Left lung (tissue), 4 donors: ENCODE measurements at regions not wholly inside any gene's neighbourhood (a gene's known extent, or its start where the extent isn't known, plus 50 kb on each side); places are given as distances from the start of the nearest gene placed in this dataset.

Experiments
- ATAC-seq: fragments of 200-7000 bp; cut with Tn5 transposase; one replicate; pipeline ENCODE4 v1.9.1; 2020; ENCODE audit warnings: moderate library complexity
- DNase-seq, 4 donors: peaks; one replicate each; pipeline ENCODE4 v3.0.0-alpha.2; 2013 to 2020
- H3K27ac ChIP-seq, 2 donors: fragments of 200-600 bp; sonication (generic) in 1 of 2; one replicate each; pipeline versions ENCODE4 v1.5.0 to v1.8.0; 2020 to 2021
- H3K27me3 ChIP-seq, 2 donors: fragments of 200-600 bp; sonication (generic) in 1 of 2; one replicate each; pipeline versions ENCODE4 v1.5.0 to v1.8.0; 2020 to 2021
- H3K36me3 ChIP-seq, 2 donors: fragments of 200-600 bp; sonication (generic) in 1 of 2; one replicate each; pipeline versions ENCODE4 v1.5.0 to v1.8.0; 2020 to 2021
- H3K4me1 ChIP-seq, 2 donors: fragments of 200-600 bp; one replicate each; pipeline ENCODE4 v1.8.0; 2021
- H3K4me3 ChIP-seq, 2 donors: fragments of 200-600 bp; sonication (generic) in 1 of 2; one replicate each; pipeline versions ENCODE4 v1.5.0 to v1.8.0; 2020 to 2021; ENCODE audit warnings: mild to moderate bottlenecking in 1 of 2
- H3K9me3 ChIP-seq, 2 donors: fragments of 200-600 bp; sonication (generic) in 1 of 2; one replicate each; pipeline versions ENCODE4 v1.5.0 to v1.8.0; 2020 to 2021
- intact Hi-C, 2 donors: fragments of 100-400 bp; cut with DNase I; formaldehyde crosslinking; loops; one replicate each; pipeline versions ENCODE4 v1.11.2 to v1.14.2; 2022
- TF ChIP-seq, protein P1 (sequence below), 2 donors: fragments of 200-600 bp; sonication (generic) in 1 of 2; IDR thresholded peaks; one replicate each; pipeline versions ENCODE4 v1.5.0 to v1.8.0; 2021; ENCODE audit warnings: antibody characterized with exemption in 2 of 2
- donor health status: DM: no; HTN: yes; CAD: no.
- donor health status: DM: no; HTN: no; CAD: no.

DNA sequence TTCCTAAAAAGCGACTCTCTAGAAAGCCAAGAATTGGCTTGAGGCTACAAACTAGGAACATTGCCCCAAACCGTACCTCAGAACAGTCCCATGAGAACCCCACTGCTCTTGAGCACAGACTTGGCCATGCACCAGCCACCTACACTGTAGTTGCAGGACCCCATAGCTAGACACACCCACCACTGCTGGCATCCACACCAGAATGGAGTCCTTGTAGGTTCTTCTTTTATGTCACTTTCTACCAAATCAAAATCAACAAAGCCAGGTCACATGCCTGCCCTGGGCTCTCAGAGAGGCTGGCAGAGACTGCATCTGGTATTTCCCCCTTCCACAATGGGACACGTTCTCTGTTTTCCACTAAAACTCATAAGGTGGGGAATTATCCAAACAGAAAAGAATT is 290.5 kb downstream of the SHOX2 start:
- H3K4me1 ChIP-seq: no peaks in the 10 kb centered on the region
- intact Hi-C loops: no loop called here
- no peak overlapping the region for H3K27ac ChIP-seq
- TF ChIP-seq, protein P1, sequence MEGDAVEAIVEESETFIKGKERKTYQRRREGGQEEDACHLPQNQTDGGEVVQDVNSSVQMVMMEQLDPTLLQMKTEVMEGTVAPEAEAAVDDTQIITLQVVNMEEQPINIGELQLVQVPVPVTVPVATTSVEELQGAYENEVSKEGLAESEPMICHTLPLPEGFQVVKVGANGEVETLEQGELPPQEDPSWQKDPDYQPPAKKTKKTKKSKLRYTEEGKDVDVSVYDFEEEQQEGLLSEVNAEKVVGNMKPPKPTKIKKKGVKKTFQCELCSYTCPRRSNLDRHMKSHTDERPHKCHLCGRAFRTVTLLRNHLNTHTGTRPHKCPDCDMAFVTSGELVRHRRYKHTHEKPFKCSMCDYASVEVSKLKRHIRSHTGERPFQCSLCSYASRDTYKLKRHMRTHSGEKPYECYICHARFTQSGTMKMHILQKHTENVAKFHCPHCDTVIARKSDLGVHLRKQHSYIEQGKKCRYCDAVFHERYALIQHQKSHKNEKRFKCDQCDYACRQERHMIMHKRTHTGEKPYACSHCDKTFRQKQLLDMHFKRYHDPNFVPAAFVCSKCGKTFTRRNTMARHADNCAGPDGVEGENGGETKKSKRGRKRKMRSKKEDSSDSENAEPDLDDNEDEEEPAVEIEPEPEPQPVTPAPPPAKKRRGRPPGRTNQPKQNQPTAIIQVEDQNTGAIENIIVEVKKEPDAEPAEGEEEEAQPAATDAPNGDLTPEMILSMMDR (IDR thresholded peaks at IDR 0.05): no peak
- no peak overlapping the region for H3K4me3 ChIP-seq
- no peaks in the 10 kb centered on the region for H3K36me3 ChIP-seq
- no peaks in the 10 kb centered on the region for H3K27me3 ChIP-seq
- no peaks in the 10 kb centered on the region for H3K9me3 ChIP-seq
- DNase-seq: no peak
- no peak for ATAC-seq

GRCh38 chr3:157810924-157811718 is 295.1 kb downstream of the SHOX2 start:
- no peak overlapping the region for H3K4me3 ChIP-seq
- ATAC-seq: no peak
- H3K9me3 ChIP-seq: no peaks in the 10 kb centered on the region
- no peak overlapping the region for H3K27ac ChIP-seq
- H3K36me3 ChIP-seq: no peaks in the 10 kb centered on the region
- H3K4me1 ChIP-seq: no peaks in the 10 kb centered on the region
- intact Hi-C loops: no loop called here
- TF ChIP-seq, protein P1 (IDR thresholded peaks at IDR 0.05): no peak
- no peaks in the 10 kb centered on the region for H3K27me3 ChIP-seq
- no peak for DNase-seq

DNA sequence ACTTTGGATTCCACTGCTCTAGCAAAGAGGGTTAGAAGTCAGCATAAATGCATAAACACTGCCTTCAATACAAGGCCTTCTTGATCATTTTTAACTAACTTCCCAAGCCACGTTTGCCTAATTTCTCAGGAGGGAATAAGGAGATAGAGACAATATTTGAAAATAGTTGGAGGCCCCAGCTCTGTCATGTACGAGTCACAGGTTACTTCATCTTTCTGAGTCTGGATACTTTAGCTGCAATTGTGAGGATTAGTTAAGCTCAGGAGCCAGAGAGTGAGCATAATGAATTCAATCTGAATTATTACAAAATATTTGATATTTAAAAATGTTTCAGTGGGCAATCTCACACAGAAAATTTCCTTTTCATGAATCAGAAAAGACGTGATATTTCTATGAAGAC is 298.9 kb downstream of the SHOX2 start:
- Histone ChIP-seq H3K27ac (no peak overlapping the region), H3K4me3 (no peak overlapping the region), H3K9me3 (peaks cover 0 to 5% of the 10 kb centered on the region in 2 donors), H3K4me1 (no peaks in the 10 kb centered on the region), H3K36me3 (no peaks in the 10 kb centered on the region), H3K27me3 (no peaks in the 10 kb centered on the region)
- TF ChIP-seq, protein P1 (IDR thresholded peaks at IDR 0.05): no peak
- intact Hi-C loops: no loop called here
- ATAC-seq: no peak
- DNase-seq: no peak

- DNase-seq (no peak), ATAC-seq (no peak)
- Histone ChIP-seq H3K9me3 (peaks cover 0 to 9% of the 10 kb centered on the region in 2 donors), H3K27ac (no peak overlapping the region), H3K27me3 (no peaks in the 10 kb centered on the region), H3K36me3 (no peaks in the 10 kb centered on the region), H3K4me1 (no peaks in the 10 kb centered on the region), H3K4me3 (no peak overlapping the region)
- TF ChIP-seq, protein P1 (IDR thresholded peaks at IDR 0.05): no peak
- intact Hi-C loops: no loop called here
Observed at GRCh38 chr3:157805538-157805937, 300.7 kb downstream of the SHOX2 start.

GRCh38 chr3:157794771-157795170 is 291.6 kb upstream of the VEPH1 start:
- Histone ChIP-seq H3K27me3 (no peaks in the 10 kb centered on the region), H3K9me3 (peaks cover 0 to 11% of the 10 kb centered on the region in 2 donors), H3K27ac (no peak overlapping the region), H3K36me3 (no peaks in the 10 kb centered on the region), H3K4me3 (no peak overlapping the region), H3K4me1 (no peaks in the 10 kb centered on the region)
- intact Hi-C loops: no loop called here
- TF ChIP-seq, protein P1 (IDR thresholded peaks at IDR 0.05): no peak
- ATAC-seq (no peak), DNase-seq (no peak)
